RCC 7860 (cell line): ENCODE measurements at regions not wholly inside any gene's neighbourhood (a gene's known extent, or its start where the extent isn't known, plus 50 kb on each side); places are given as distances from the start of the nearest gene placed in this dataset.
"Not testable (repeated sequence)": the region's sequence is repeated elsewhere in the genome, so short reads cannot be mapped to it uniquely, and the experiment has no call there.

Experiments used
- DNase-seq: peaks from one replicate; pipeline ENCODE4 v3.0.0-alpha.2; 2015; ENCODE audit warnings: low spot score
- FAIRE-seq: peaks from 2 replicates; lab custom pipeline; 2012; peaks lifted over from hg19 to GRCh38; lab: Jason Lieb, UNC

DNA sequence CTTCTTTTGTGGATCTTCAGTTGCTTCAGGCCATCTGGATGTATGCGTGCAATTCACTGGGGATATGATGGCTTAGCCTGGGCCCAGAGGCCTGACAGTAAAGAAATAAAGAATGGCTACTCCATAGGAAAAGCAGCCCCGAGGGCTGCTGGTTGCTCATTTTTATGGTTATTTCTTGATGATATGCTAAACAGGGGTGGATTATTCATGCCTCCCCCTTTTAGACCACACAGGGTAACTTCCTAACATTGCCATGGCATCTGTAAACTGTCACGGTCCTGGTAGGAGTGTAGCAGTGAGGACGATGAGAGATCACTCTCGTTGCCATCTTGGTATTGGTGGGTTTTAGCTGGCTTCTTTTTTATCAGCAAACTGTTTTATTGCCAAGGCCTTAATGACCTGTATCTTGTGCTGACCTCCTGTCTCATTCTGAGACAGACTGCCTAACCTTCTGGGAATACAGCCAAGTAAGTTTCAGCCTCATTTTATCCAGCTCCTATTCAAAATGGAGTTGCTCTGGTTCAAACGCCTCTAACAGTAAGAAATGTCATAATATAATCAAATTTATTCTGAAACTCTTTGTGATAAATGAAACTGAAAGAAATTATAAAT, 60.5 kb downstream of the DSEL start:
- no peak for FAIRE-seq

DNA sequence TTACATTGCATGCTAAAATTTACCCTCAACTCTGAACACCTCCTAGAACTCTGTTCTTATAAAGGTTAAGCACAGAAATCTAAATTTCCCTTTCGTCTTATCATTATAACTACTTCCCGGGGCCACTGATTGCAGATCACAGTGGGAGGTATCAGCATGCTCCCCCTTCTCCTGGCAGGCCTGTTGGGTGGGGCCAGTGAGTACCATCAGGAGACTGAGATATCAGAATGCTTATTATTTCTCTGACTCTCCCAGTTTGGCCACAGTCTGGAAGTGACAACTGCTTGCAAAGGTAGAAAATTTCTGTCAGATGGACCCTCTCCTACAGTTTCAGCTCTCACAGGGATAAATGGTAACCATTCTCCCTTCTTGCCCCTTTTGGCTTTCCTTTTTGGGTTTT, 62.6 kb downstream of the DSEL start:
- no peak for DNase-seq
- no peak for FAIRE-seq

More for the DNA sequence above, 60.5 kb downstream of the DSEL start:
- no peak for DNase-seq

DNA sequence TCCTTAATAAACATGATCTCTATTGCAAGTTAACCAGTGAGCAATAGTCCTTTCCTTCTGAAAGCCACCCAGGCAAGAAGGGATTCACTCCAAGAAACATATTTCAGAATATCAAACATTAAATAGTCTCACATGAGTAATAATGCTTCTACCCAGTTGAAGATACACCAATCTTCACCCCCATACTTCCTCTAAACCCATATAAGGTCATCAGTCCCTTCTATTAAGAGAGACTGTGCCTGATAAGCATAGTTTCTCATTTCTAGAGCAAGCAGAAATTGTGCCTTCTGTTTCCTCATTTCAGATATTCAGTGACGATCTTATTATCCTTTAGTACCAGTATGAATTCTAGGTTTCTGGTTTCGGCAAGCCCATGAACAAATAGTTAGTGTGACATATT, 64.6 kb downstream of the DSEL start:
- no peak for FAIRE-seq
- no peak for DNase-seq

DNA sequence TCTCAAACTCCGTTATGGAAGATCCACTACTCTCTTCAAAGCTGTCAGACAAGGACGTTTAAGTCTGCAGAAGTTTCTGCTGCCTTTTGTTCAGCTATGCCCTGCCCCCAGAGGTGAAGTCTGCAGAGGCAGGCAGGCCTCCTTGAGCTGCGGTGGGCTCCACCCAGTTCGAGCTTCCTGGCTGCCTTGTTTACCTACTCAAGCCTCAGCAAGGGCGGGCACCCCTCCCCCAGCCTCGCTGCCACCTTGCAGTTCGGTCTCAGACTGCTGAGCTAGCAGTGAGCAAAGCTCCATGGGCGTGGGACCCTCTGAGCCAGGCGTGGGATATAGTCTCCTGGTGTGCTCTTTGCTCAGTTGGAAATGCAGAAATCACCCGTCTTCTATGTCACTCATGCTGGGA, 65.4 kb downstream of the DSEL start:
- not testable (repeated sequence) for DNase-seq

DNA sequence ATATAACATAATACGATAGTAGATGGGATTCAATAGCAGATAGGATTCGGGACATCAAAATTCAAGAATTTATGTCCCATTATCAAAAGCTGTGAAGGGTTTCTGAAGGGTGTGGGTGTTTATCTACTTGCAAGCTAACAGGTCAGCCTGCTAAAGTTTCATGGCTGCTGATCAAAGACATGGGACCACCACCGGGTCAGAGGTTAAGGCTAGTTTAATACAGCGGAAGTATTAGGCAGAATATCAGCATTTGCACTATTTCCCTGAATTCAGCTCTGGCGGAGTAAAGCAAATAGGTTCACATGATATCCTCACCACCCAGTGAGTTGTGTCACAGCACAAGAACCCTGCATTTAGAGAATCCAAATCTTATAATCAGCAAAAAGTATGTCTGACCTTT, 82.5 kb downstream of the DSEL start:
- DNase-seq (no peak), FAIRE-seq (no peak)

More for the DNA sequence above, 65.4 kb downstream of the DSEL start:
- not testable (repeated sequence) for FAIRE-seq

DNA sequence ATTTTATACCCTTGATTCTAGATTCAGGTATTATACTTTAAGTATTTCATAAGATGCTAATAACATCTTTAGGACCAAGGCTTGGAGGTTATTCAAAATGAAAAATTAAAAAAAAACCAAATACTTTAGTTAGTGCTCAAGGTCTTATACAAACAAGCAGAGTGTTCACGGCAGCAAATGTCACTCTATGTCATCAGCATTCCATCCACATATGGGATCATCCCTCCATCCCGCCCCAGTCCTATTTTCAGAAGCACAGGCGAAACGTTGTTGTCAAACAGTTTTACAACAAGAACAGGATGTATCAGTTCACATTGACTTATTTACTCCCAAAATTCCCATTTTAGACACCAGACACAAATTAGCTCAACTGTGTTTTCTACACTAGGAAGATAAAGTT, 83.7 kb downstream of the DSEL start:
- DNase-seq (no peak), FAIRE-seq (no peak)

DNA sequence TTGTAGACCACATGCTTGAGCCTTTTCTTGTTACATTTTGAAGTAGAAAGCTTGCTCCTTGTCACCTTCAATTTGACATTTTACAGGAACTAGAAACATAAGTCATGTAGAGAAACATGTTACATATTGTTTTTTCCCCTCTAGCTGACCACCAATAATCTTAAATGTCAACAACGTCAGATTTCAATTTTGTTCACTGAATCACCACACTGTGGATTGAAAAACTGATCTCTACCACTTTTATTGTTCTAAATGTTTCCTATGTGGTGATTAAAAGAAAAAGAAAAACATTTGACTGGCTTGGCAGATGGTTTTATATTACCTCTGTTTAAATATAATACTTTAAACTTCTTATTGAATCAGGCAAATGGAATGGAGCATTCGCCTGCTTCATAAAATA, 87.7 kb downstream of the DSEL start:
- no peak for FAIRE-seq
- DNase-seq, result no peak

DNA sequence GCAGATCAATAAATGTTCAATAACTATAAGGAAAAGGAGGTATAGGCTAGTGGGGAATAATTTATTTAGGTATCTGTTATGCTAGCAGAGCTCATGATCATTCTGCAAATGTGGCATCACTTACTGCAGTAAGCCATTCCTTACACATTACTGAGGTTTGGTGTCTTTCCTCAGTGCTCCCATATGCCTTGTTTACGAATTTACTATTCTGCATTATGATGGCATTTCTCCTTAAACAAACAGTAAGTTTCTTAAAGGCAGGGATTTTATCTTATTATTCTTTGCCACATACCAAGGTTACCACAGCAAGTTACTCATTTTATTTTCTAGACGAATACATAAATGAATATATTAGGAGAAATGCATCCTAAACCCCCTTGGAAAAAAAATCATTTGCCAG, 88.4 kb downstream of the DSEL start:
- DNase-seq (no peak), FAIRE-seq (no peak)

DNA sequence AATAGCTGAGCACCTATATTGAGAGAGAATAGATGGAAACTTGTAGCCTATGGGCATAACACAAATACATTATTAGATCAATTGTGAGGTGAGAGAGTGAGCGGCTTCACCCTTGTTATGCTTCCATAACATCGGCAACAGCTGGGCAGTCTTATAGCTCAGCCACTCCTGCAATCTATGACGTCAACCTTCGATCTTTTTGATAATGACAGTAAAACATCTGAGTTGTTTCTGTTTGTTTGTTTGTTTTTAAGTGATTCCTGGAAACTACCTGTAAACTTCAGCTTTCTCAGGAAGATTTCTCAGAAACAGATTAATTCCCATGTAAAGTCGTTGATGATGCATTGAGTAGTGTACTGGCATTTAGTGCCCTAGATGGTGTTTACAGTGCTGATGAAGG, 90.0 kb downstream of the DSEL start:
- FAIRE-seq (no peak), DNase-seq (no peak)

DNA sequence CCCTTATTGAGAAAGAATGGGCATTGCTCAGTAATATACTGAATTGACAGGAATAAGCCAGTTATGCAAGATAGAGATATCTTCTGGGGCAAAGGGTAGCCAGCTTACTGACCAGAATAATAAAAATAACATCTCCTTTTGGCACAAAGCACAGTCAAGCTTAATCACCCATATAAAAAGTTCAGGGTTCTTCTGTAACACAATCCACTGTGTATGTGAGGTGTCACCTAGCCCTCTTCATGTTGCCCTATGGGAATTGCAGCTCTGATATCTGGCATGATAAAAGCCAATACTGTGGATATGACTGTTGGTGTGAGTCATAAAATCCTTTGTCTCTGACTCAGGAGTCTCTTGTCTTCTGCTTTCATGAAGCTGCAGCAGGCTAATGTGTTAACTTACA, 90.8 kb downstream of the DSEL start:
- FAIRE-seq, result peak; percentile 91

DNA sequence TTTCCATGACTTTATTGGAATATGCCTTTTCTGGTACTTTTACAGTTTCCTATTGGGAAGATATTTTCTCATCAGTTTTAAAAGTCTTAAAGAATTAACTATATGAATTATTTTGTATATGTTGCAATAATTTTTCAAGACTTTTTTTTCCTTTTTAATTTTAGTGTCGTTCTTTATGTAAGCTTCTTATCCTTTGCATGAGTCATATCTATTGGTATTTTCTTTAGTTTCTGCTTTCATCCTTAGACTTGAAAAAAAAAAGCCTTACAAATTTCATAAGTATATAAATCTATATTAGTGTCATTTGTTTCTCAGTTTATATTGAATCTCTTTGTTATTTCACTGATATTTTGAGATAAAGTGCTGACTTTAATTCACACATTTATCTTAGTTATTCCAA, 94.9 kb downstream of the DSEL start:
- FAIRE-seq, result no peak
- no peak for DNase-seq

More for the DNA sequence above, 90.8 kb downstream of the DSEL start:
- peak; percentile 92 for DNase-seq

DNA sequence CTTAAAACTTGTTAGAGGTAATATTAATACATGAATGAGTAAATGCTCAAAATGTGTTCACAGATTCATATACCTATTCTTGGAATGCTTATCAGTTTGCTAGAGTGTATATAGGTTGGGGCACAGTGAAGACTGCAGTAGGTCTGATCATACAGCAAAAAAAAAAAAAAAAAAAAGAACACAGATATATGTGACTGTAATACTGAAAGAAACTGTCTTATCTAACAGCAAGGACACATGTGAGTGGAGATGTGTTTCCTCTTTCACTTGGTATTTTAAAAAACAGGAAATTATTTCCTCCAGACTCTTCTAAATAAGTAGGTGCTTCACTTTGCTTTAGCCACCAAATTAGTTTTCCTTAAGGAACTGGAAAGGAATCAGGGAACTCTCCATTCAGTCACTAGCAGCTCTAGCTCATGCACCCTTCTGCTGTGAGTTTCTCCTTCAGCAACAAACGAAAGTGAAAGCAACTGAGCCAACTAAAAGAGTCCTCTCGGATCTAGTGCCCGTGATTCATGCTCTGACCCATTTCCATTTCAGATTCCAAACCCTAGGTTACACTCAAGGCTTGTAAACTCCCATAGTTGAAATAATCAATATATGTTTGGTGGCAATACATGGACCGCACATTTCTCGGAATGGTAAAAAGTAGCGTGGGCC, 98.5 kb downstream of the DSEL start:
- FAIRE-seq (peak; percentile 48), DNase-seq (peak; percentile 62)

DNA sequence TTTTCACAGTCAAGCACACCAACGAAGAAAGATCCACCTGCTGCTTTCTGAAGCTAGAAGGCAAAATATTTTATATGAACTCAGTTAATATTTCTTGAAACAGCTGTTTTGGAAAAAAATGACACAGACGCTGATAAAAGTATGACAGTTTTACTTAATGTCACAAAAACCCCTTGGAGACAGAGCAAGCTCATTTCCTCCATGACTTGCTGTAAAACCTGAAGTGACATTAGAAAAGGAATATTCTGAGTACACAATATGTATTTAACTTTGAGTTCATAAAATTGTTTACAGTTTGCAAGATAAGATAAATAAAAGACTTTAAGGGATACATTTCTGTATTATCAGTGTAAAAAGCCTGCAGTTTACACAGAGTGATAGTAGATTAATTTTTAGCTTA, 105.4 kb downstream of the DSEL start:
- FAIRE-seq (no peak), DNase-seq (no peak)

DNA sequence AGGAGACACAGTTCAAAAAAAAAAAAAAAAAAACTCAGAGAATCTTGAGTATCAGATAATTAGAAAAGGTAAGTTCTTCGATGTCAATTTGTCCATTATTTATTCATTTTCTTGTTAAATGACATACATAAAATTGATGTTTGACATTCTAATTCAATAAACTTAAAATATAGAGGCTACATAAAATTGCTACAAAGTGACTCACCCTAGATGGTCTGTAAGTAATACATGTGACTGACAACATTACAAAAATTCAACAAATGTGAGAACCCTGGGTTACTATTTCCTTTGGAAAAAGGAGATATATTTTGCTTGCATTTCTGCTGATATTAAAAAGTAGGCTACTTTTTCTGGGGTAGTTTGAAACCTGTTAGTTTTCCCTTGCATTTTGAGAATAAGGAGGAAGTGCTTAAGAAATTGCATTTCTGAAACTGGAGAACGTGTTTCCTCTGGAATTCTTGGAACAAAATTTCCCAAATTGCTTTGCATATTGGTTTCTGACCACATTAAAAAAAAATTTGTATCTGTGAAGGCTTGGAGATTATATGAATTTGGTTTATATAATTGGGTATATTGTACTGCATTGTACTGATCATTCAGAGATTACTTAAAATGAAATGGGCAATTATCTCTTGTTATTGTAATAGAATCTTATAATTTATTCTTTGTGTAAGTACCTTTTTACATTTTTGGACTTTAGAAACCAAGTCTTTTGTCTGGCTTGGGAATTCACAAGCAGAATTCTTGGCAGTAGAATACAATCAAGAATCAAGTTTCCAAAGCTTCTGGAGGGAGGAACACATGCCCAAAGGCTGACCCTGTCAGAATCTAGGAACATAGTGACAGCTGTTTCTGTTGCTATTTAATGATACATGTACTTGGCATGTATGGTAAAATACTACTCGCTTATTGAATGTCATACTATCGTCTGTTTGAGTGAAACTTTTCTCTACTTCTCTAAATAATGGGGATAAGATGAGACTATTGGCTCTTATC, 106.1 kb downstream of the DSEL start:
- DNase-seq (no peak), FAIRE-seq (no peak)

DNA sequence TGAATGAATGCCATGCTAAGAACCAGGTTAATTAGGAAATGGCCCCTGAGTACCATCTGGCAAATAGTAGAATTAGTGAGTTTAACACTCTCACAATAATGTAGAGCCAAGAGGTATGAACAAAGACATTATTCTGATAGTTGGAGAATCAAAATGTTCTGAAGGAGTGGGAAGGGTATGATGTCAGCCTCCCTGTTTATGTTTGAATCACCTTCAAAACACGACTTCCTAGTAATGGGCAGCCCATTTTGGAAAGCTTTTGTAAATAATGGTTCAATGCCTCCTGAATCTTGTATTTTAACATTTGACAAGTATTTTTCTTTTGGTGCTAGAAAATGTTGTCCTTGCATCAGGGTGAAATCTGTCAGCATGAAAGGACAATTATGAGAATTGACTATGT, 108.3 kb downstream of the DSEL start:
- FAIRE-seq, result no peak
- no peak for DNase-seq

DNA sequence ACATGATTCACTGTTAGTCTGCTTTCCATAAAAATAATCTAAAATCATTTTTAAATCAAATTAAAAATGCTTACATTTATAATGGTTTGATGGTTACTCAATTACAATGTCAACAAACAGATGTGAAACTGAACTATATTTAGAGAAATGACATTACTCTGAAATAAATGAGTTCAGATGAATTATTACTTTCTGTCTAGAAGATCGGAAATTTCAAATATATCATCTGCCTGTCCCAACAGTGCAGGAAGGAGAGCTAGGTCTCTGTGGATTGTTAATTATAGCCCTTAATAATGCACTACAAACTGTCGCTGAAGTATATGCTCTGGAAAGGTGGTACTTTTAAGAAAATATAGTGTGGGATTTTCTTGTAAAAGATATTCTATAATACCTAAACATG, 109.8 kb downstream of the DSEL start:
- FAIRE-seq, result no peak

DNA sequence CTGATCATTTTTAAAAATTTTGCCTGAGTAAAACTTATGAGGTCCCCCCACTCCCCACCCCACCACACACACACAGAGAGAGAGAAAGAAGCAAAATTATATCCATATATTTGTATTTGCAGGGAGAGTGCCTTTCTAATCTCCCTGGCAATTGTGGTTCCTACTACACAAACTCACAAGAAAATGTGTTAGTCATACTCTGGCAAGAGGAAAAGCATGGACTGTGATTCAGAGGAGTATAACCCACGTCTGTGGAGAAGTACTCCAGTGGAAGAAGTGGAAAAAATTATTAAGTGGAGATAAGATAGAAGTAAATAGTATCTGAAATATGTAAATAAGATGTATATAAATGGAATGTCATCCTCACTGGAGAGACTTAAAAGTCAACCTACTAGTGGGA, 114.0 kb downstream of the DSEL start:
- FAIRE-seq (no peak), DNase-seq (peak; percentile 18)

More for the DNA sequence above, 109.8 kb downstream of the DSEL start:
- DNase-seq, result no peak

DNA sequence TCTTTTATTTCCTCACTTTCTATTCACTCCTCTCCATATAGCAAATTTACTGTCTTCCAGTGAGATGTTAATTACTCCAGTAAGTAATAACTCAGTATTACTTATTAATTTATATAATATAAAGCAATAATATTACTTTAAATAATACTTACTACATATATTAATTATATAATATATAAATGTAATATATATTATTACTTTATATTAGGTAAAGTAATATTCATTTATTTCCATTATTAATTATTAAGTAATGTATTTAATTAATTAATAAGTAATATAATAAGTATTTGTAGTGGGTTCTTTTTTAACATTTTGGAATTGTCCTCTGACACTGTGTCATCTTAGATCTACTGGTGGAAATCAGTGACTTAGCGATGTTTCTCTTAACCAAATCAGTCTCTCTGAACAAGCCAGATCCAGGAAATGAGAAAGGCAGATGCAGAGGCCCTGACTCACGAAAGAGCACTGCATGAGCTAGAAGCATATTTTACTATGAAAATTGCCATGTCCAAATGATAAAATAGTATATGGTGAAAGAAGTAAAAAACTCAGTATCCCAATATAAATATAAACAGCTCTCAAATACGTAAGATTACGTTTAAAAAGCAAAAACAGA, 115.9 kb downstream of the DSEL start:
- DNase-seq, result no peak
- peak; percentile 70 for FAIRE-seq

DNA sequence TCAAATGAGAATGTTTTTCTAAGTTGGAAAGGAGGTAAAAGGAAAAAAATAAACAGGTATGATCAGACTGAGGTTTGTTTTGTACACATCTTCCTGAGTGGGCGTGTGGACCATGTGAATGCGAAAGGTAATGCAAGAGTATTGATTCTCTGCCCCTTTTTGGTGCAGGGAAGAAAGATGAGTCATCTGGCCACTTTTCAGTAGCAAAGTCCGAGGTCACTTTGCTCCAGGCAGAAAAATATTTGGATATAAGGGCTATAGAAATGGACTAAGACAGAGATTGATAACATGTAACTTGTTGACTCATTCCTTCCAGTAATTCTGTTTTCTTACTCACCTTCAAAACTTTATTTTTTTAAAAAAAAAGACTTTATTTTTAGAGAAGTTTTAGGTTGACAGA, 130.5 kb downstream of the DSEL start:
- FAIRE-seq (no peak), DNase-seq (no peak)

DNA sequence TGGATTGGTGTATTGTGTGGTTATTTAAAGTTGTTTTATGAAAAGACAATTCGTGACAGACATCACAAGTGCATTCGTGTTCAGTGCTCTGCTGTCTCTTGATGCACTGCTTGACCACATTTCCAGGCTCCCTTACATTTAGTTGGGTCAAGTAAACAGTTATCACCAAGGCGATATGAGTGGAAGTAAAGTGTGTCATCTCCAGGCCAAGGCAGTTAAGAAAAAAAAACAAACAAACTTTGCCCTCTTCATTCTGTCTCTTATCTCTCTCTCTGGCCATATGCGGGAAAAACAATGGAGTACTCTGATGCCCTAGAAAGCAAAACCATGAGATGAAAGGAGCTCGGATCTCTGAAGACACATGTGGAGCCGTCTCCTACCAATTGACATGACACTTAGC, 131.1 kb downstream of the DSEL start:
- DNase-seq (no peak), FAIRE-seq (no peak)

DNA sequence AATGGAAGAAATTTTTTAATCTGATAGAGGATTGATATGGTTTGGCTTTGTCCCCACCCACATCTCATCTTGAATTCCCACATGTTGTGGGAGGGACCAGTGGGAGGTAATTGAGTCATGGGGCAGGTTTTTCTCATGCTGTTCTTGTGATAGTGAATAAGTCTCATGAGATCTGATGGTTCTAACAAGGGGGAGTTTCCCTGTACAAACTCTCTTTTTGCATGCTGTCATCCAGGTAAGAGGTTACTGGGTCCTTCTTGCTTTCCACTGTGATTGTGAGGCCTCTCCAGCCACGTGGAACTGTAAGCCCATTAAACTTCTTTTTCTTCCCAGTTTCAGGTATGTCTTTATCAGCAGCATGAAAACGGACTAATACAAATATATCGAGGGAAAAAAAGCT, 132.5 kb downstream of the DSEL start:
- FAIRE-seq, DNase-seq: not testable (repeated sequence)
